ENCODE measurements at regions not wholly inside any gene's neighbourhood (a gene's known extent, or its start where the extent isn't known, plus 50 kb on each side); places are given as distances from the start of the nearest gene placed in this dataset.

DNA sequence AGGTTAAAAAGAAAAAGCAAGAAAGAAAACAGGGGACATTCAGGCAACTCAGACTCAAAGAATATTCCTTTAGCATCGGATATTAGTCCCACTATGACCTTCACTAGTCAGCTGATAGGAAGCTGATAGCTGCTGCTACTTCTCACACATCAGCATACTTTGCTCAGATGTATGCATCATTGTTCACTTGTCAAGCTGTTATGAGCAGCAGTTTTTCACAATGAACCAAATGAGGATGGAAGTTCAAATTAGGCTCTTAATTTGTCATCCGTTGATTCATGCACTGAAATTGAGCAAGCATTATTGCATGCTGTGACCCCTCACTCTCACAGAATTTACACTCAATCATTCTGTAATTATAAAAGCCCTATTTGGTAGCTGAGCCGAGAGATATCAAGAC is 257.7 kb downstream of the SNX13 start:
- TF ChIP-seq CTCF (IDR thresholded peaks at IDR 0.05) = no peak
- TF ChIP-seq SIN3A (IDR thresholded peaks at IDR 0.05; ENCODE audit: borderline replicate concordance, insufficient read depth, low read depth, low read length) = no peak
